ENCODE measurements at regions not wholly inside any gene's neighbourhood (a gene's known extent, or its start where the extent isn't known, plus 50 kb on each side); places are given as distances from the start of the nearest gene placed in this dataset.
"Not testable (repeated sequence)": the region's sequence is repeated elsewhere in the genome, so short reads cannot be mapped to it uniquely, and the experiment has no call there.

GRCh38 chr4:62627671-62628070 is 1427.5 kb downstream of the ADGRL3 start:
- no peak for DNase-seq

- no peak for DNase-seq
These were observed 1427.0 kb downstream of the ADGRL3 start for GRCh38 chr4:62627141-62627540.

GRCh38 chr4:62622089-62622488 is 1422.0 kb downstream of the ADGRL3 start:
- no peak for DNase-seq

- no peak for DNase-seq
These were observed 1419.8 kb downstream of the ADGRL3 start for GRCh38 chr4:62619971-62620370.

- DNase-seq = no peak
These were observed 1417.9 kb downstream of the ADGRL3 start for GRCh38 chr4:62618042-62618441.

GRCh38 chr4:62601737-62602136 is 1401.6 kb downstream of the ADGRL3 start:
- no peak for DNase-seq

- not testable (repeated sequence) for DNase-seq
These were observed 1395.1 kb downstream of the ADGRL3 start for GRCh38 chr4:62595265-62595664.

- DNase-seq = no peak
These were observed 1391.6 kb downstream of the ADGRL3 start for GRCh38 chr4:62591756-62592155.

GRCh38 chr4:62588671-62589070 is 1388.5 kb downstream of the ADGRL3 start:
- DNase-seq = no peak

GRCh38 chr4:62571494-62571893 is 1371.4 kb downstream of the ADGRL3 start:
- DNase-seq = no peak

- no peak for DNase-seq
These were observed 1360.7 kb downstream of the ADGRL3 start for GRCh38 chr4:62560858-62561257.

GRCh38 chr4:62550121-62550520 is 1350.0 kb downstream of the ADGRL3 start:
- no peak for DNase-seq

GRCh38 chr4:62549601-62550000 is 1349.5 kb downstream of the ADGRL3 start:
- no peak for DNase-seq

GRCh38 chr4:62548765-62549164 is 1348.6 kb downstream of the ADGRL3 start:
- DNase-seq = no peak

- no peak for DNase-seq
These were observed 1348.0 kb downstream of the ADGRL3 start for GRCh38 chr4:62548108-62548524.

- no peak for DNase-seq
These were observed 1344.3 kb downstream of the ADGRL3 start for GRCh38 chr4:62544428-62544827.

- DNase-seq = no peak
These were observed 1342.9 kb downstream of the ADGRL3 start for GRCh38 chr4:62543002-62543401.

- DNase-seq = no peak
These were observed 1333.4 kb downstream of the ADGRL3 start for GRCh38 chr4:62533573-62533972.

- no peak for DNase-seq
These were observed 1331.6 kb downstream of the ADGRL3 start for GRCh38 chr4:62531731-62532130.

- no peak for DNase-seq
These were observed 1331.1 kb downstream of the ADGRL3 start for GRCh38 chr4:62531264-62531663.

GRCh38 chr4:62528874-62529273 is 1328.7 kb downstream of the ADGRL3 start:
- DNase-seq = no peak

- DNase-seq = no peak
These were observed 1326.5 kb downstream of the ADGRL3 start for GRCh38 chr4:62526671-62527070.

GRCh38 chr4:62523256-62523655 is 1323.1 kb downstream of the ADGRL3 start:
- no peak for DNase-seq

- no peak for DNase-seq
These were observed 1322.1 kb downstream of the ADGRL3 start for GRCh38 chr4:62522273-62522672.

GRCh38 chr4:62517716-62518115 is 1317.6 kb downstream of the ADGRL3 start:
- DNase-seq = no peak

- DNase-seq = no peak
These were observed 1313.2 kb downstream of the ADGRL3 start for GRCh38 chr4:62513306-62513705.
